HL-60 (cell line): ENCODE measurements at regions not wholly inside any gene's neighbourhood (a gene's known extent, or its start where the extent isn't known, plus 50 kb on each side); places are given as distances from the start of the nearest gene placed in this dataset.

Source experiments
- DNase-seq, 2 experiments: peaks; one replicate each; pipeline ENCODE4 v3.0.0-alpha.2; 2010 to 2020; ENCODE audit warnings: low read depth in 1 of 2, low spot score in 1 of 2
- H3K27ac ChIP-seq: fragments of 250-450 bp; sonication (Bioruptor Pico); replicated peaks from 2 replicates; pipeline ENCODE4 v1.5.1; 2020; ENCODE audit warnings: mild to moderate bottlenecking, moderate library complexity
- H3K27me3 ChIP-seq: fragments of 250-450 bp; sonication (Bioruptor Pico); 2 replicates; pipeline ENCODE4 v1.5.1; 2021; ENCODE audit warnings: mild to moderate bottlenecking, moderate library complexity; ENCODE audit not compliant: insufficient read depth, poor library complexity, severe bottlenecking
- H3K4me3 ChIP-seq: replicated peaks from 2 replicates; pipeline ENCODE4 v1.5.1; 2011; ENCODE audit warnings: mild to moderate bottlenecking, control low read depth, low read length; ENCODE audit not compliant: insufficient read depth
- GABPA ChIP-seq: IDR thresholded peaks from 2 replicates; pipeline ENCODE4 v1.6.1; 2012; ENCODE audit warnings: low read depth
- POLR2AphosphoS5 ChIP-seq: IDR thresholded peaks from 2 replicates; pipeline ENCODE4 v1.6.1; 2012; ENCODE audit warnings: low read depth
- SPI1 ChIP-seq: IDR thresholded peaks from 2 replicates; pipeline ENCODE4 v1.6.1; 2012; ENCODE audit warnings: low read depth, mild to moderate bottlenecking, borderline replicate concordance
- TF ChIP-seq, protein P1 (sequence below): IDR thresholded peaks from one replicate; pipeline ENCODE4 v1.5.1; 2011; ENCODE audit warnings: low read length, control low read depth, inconsistent platforms; ENCODE audit not compliant: insufficient read depth
- TF ChIP-seq, protein P2 (sequence below): IDR thresholded peaks from 2 replicates; pipeline ENCODE4 v1.6.1; 2012; ENCODE audit warnings: low read depth; ENCODE audit not compliant: insufficient replicate concordance

- Histone ChIP-seq H3K27me3 (no peaks in the 10 kb centered on the region), H3K4me3 (no peak overlapping the region), H3K27ac (no peak overlapping the region)
- TF ChIP-seq, protein P1, sequence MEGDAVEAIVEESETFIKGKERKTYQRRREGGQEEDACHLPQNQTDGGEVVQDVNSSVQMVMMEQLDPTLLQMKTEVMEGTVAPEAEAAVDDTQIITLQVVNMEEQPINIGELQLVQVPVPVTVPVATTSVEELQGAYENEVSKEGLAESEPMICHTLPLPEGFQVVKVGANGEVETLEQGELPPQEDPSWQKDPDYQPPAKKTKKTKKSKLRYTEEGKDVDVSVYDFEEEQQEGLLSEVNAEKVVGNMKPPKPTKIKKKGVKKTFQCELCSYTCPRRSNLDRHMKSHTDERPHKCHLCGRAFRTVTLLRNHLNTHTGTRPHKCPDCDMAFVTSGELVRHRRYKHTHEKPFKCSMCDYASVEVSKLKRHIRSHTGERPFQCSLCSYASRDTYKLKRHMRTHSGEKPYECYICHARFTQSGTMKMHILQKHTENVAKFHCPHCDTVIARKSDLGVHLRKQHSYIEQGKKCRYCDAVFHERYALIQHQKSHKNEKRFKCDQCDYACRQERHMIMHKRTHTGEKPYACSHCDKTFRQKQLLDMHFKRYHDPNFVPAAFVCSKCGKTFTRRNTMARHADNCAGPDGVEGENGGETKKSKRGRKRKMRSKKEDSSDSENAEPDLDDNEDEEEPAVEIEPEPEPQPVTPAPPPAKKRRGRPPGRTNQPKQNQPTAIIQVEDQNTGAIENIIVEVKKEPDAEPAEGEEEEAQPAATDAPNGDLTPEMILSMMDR = no peak
- TF ChIP-seq, protein P2, sequence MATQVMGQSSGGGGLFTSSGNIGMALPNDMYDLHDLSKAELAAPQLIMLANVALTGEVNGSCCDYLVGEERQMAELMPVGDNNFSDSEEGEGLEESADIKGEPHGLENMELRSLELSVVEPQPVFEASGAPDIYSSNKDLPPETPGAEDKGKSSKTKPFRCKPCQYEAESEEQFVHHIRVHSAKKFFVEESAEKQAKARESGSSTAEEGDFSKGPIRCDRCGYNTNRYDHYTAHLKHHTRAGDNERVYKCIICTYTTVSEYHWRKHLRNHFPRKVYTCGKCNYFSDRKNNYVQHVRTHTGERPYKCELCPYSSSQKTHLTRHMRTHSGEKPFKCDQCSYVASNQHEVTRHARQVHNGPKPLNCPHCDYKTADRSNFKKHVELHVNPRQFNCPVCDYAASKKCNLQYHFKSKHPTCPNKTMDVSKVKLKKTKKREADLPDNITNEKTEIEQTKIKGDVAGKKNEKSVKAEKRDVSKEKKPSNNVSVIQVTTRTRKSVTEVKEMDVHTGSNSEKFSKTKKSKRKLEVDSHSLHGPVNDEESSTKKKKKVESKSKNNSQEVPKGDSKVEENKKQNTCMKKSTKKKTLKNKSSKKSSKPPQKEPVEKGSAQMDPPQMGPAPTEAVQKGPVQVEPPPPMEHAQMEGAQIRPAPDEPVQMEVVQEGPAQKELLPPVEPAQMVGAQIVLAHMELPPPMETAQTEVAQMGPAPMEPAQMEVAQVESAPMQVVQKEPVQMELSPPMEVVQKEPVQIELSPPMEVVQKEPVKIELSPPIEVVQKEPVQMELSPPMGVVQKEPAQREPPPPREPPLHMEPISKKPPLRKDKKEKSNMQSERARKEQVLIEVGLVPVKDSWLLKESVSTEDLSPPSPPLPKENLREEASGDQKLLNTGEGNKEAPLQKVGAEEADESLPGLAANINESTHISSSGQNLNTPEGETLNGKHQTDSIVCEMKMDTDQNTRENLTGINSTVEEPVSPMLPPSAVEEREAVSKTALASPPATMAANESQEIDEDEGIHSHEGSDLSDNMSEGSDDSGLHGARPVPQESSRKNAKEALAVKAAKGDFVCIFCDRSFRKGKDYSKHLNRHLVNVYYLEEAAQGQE = no peak
- TF ChIP-seq SPI1 (no peak), GABPA (no peak), POLR2AphosphoS5 (no peak)
- DNase-seq = no peak
Measured at GRCh38 chr15:79689030-79689429, 207.8 kb downstream of the MTHFS start.

DNA sequence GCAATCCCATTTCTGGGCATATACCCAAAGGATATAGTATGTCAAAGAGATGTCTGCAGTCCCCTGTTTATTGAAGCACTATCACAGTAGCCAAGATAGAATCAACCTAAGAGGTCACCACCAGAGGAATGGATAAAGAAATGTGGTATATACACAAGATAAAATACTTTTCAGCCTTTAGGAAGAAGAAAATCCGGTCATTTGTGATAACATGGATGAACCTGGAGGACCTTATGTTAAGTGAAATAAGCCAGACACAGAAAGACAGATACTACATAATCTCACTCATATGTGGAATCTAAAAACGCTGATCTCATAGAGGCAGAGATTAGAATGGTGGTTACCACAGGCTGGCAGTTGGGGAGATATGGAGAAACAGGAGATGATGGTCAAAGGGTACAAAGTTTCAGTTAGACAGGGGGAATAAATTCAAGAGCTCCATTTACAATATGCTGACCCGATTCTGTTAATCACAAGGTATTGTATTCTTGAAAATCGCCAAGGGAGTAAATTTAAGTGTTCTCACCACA, 195.8 kb downstream of the MTHFS start:
- Histone ChIP-seq H3K27me3 (peaks cover 11% of the 10 kb centered on the region), H3K27ac (no peak overlapping the region), H3K4me3 (no peak overlapping the region)
- TF ChIP-seq GABPA (no peak), POLR2AphosphoS5 (no peak), SPI1 (no peak)
- TF ChIP-seq, protein P1 = no peak
- TF ChIP-seq, protein P2 = no peak
- no peak for DNase-seq

GRCh38 chr15:79702621-79703020, 194.2 kb downstream of the MTHFS start:
- no peak overlapping the region for H3K4me3 ChIP-seq
- peaks cover 11% of the 10 kb centered on the region for H3K27me3 ChIP-seq
- DNase-seq = no peak
- TF ChIP-seq, protein P2 = no peak
- no peak for TF ChIP-seq GABPA
- TF ChIP-seq, protein P1 = no peak
- no peak for TF ChIP-seq SPI1
- no peak for TF ChIP-seq POLR2AphosphoS5
- no peak overlapping the region for H3K27ac ChIP-seq
